HL-60 (cell line): ENCODE measurements at regions not wholly inside any gene's neighbourhood (a gene's known extent, or its start where the extent isn't known, plus 50 kb on each side); places are given as distances from the start of the nearest gene placed in this dataset.

Experiments used
- CTCF ChIP-seq: IDR thresholded peaks from one replicate; pipeline ENCODE4 v1.5.1; 2011; ENCODE audit warnings: low read length, control low read depth, inconsistent platforms; ENCODE audit not compliant: insufficient read depth
- GABPA ChIP-seq: IDR thresholded peaks from 2 replicates; pipeline ENCODE4 v1.6.1; 2012; ENCODE audit warnings: low read depth
- POLR2AphosphoS5 ChIP-seq: IDR thresholded peaks from 2 replicates; pipeline ENCODE4 v1.6.1; 2012; ENCODE audit warnings: low read depth

- no peak for TF ChIP-seq CTCF
- TF ChIP-seq POLR2AphosphoS5, result no peak
- no peak for TF ChIP-seq GABPA
Measured at GRCh38 chr13:104106705-104107393, 1040.6 kb upstream of the SLC10A2 start.
